ENCODE measurements at regions not wholly inside any gene's neighbourhood (a gene's known extent, or its start where the extent isn't known, plus 50 kb on each side); places are given as distances from the start of the nearest gene placed in this dataset.

DNA sequence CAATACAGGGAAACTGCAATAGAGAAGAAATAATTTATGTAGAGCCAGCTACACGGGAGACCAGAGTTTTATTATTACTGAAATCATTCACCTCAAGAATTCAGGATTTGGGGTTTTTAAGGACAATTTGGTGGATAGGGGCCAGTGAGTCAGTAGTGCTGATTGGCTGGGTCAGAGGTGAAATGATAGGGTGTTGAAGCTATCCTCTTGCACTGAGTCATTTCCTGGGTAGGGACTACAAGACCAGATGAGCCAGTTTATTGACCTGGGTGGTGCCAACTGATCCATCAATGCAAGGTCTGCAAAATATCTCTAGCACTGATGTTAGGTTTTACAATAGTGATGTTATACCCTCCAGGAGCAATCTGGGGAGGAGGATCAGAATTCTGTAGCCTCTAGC is 486.3 kb downstream of the LRIG3 start:
- TF ChIP-seq, protein P1, sequence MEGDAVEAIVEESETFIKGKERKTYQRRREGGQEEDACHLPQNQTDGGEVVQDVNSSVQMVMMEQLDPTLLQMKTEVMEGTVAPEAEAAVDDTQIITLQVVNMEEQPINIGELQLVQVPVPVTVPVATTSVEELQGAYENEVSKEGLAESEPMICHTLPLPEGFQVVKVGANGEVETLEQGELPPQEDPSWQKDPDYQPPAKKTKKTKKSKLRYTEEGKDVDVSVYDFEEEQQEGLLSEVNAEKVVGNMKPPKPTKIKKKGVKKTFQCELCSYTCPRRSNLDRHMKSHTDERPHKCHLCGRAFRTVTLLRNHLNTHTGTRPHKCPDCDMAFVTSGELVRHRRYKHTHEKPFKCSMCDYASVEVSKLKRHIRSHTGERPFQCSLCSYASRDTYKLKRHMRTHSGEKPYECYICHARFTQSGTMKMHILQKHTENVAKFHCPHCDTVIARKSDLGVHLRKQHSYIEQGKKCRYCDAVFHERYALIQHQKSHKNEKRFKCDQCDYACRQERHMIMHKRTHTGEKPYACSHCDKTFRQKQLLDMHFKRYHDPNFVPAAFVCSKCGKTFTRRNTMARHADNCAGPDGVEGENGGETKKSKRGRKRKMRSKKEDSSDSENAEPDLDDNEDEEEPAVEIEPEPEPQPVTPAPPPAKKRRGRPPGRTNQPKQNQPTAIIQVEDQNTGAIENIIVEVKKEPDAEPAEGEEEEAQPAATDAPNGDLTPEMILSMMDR (IDR thresholded peaks at IDR 0.05; ENCODE audit: low read length) = no peak
- TF ChIP-seq EZH2 (IDR thresholded peaks at IDR 0.05; ENCODE audit: borderline replicate concordance, low read length) = no peak
